HCT116 (cell line): ENCODE measurements at regions not wholly inside any gene's neighbourhood (a gene's known extent, or its start where the extent isn't known, plus 50 kb on each side); places are given as distances from the start of the nearest gene placed in this dataset.

Source experiments
- ATAC-seq: fragments of 200-7000 bp; cut with Tn5 transposase; 2 replicates; pipeline ENCODE4 v1.9.1; 2020; ENCODE audit warnings: mild to moderate bottlenecking, moderate library complexity
- BruUV-seq: library from RNA; stranded (reverse); fragments of 400-500 nt; replicated peaks from 2 replicates; lab custom pipeline; 2021; lab: Mats Ljungman, UMichigan
- CTCF ChIA-PET: fragments of 300-600 bp; sonication (Branson Sonifier 250); formaldehyde crosslinking; loops from one replicate; lab custom pipeline; 2021; ENCODE audit warnings: antibody characterized with exemption; lab: Charles Lee
- POLR2A ChIA-PET: fragments of 300-600, 350-600 bp; sonication (Branson Sonifier 250); formaldehyde crosslinking; loops from one replicate; lab custom pipeline; 2021; ENCODE audit warnings: antibody characterized with exemption; lab: Charles Lee
- RAD21 ChIA-PET, 2 experiments: fragments of 300-600 bp; sonication (Branson Sonifier 250); formaldehyde crosslinking; loops; one replicate each; lab custom pipeline; 2023; ENCODE audit warnings: low total read pairs in 2 of 2; ENCODE audit not compliant: uncharacterized antibody in 2 of 2, unreplicated experiment in 2 of 2, low non-redundant PET in 1 of 2; lab: Charles Lee
- DNase-seq: peaks from one replicate; pipeline ENCODE4 v3.0.0-alpha.2; 2010; ENCODE audit warnings: low read depth, low spot score
- H2AFZ ChIP-seq: fragments of 200-600 bp; shearing (Covaris generic), sonication (generic); 2 replicates; pipeline ENCODE4 v1.6.1; 2017; ENCODE audit warnings: low read depth, mixed run types, mixed read lengths, antibody characterized with exemption, low read length; ENCODE audit not compliant: poor library complexity, severe bottlenecking
- H3K27ac ChIP-seq: 2 replicates; pipeline ENCODE4 v1.5.1; 2012; ENCODE audit warnings: low read depth, low read length
- H3K27me3 ChIP-seq: fragments of 200-600 bp; sonication (generic); 2 replicates; pipeline ENCODE4 v1.6.1; 2016; ENCODE audit warnings: mixed run types, low read length, mixed read lengths; ENCODE audit not compliant: insufficient read depth
- H3K36me3 ChIP-seq, 2 experiments: fragments of 200-500 bp in 1 of 2; fragments of 200-600 bp in 1 of 2; sonication (Bioruptor generic) in 1 of 2; sonication (generic) in 1 of 2; 2 replicates each; pipeline versions ENCODE4 v1.5.1 to v1.6.1; 2014 to 2016; ENCODE audit warnings: low read length in 2 of 2, inconsistent platforms in 1 of 2, mixed read lengths in 1 of 2, mixed run types in 1 of 2; ENCODE audit not compliant: insufficient read depth in 2 of 2, control insufficient read depth in 1 of 2
- H3K4me1 ChIP-seq, 2 experiments: fragments of 200-600 bp in 1 of 2; sonication (generic) in 1 of 2; 2 replicates each; pipeline versions ENCODE4 v1.5.1 to v1.6.1; 2012 to 2017; ENCODE audit warnings: low read length in 2 of 2, inconsistent platforms in 1 of 2, mild to moderate bottlenecking in 1 of 2, mixed read lengths in 1 of 2, mixed run types in 1 of 2, moderate library complexity in 1 of 2; ENCODE audit not compliant: insufficient read depth in 2 of 2, control insufficient read depth in 1 of 2
- H3K4me2 ChIP-seq: fragments of 200-600 bp; sonication (generic); 2 replicates; pipeline ENCODE4 v1.6.1; 2017; ENCODE audit warnings: mixed run types, low read length, mixed read lengths
- H3K4me3 ChIP-seq, 2 experiments: fragments of 200-600 bp in 1 of 2; sonication (generic) in 1 of 2; replicated peaks in 1 of 2; 2 replicates each; pipeline ENCODE4 v1.5.1; 2011 to 2016; ENCODE audit warnings: low read length in 2 of 2, control low read depth in 1 of 2, low read depth in 1 of 2, mild to moderate bottlenecking in 1 of 2, mixed read lengths in 1 of 2, mixed run types in 1 of 2
- H3K79me2 ChIP-seq: fragments of 200-600 bp; sonication (generic); 2 replicates; pipeline ENCODE4 v1.6.1; 2017; ENCODE audit warnings: mild to moderate bottlenecking, mixed run types, low read length, moderate library complexity, mixed read lengths; ENCODE audit not compliant: insufficient read depth
- H3K9ac ChIP-seq: fragments of 200-600 bp; sonication (generic); 2 replicates; pipeline ENCODE4 v1.6.1; 2016; ENCODE audit warnings: low read length, mixed read lengths
- H3K9me2 ChIP-seq: fragments of 200-600 bp; sonication (generic), shearing (Covaris generic); 2 replicates; pipeline ENCODE4 v1.6.1; 2017; ENCODE audit warnings: mixed run types, mild to moderate bottlenecking, moderate library complexity; ENCODE audit not compliant: insufficient read depth
- H3K9me3 ChIP-seq, 2 experiments: fragments of 200-500 bp in 1 of 2; fragments of 200-600 bp in 1 of 2; sonication (Bioruptor generic) in 1 of 2; sonication (generic) in 1 of 2; 2 replicates each; pipeline ENCODE4 v1.6.1; 2014 to 2017; ENCODE audit warnings: low read length in 2 of 2, mixed read lengths in 2 of 2, inconsistent platforms in 1 of 2, low read depth in 1 of 2, mild to moderate bottlenecking in 1 of 2, mixed run types in 1 of 2, moderate library complexity in 1 of 2; ENCODE audit not compliant: control insufficient read depth in 1 of 2, insufficient read depth in 1 of 2
- H4K20me1 ChIP-seq: fragments of 200-600 bp; sonication (generic), shearing (Covaris generic); 2 replicates; pipeline ENCODE4 v1.6.1; 2017; ENCODE audit warnings: mixed run types, mild to moderate bottlenecking, moderate library complexity; ENCODE audit not compliant: insufficient read depth
- CBX3 ChIP-seq: IDR thresholded peaks from 2 replicates; pipeline ENCODE4 v1.6.1; 2012; ENCODE audit warnings: low read depth
- CEBPB ChIP-seq: IDR thresholded peaks from 2 replicates; pipeline ENCODE4 v1.6.1; 2012; ENCODE audit warnings: low read depth
- EGR1 ChIP-seq: IDR thresholded peaks from 2 replicates; pipeline ENCODE4 v1.6.1; 2012; ENCODE audit warnings: low read depth
- FOSL1 ChIP-seq: IDR thresholded peaks from 2 replicates; pipeline ENCODE4 v1.6.1; 2012; ENCODE audit warnings: low read depth
- JUND ChIP-seq: IDR thresholded peaks from 2 replicates; pipeline ENCODE4 v1.6.1; 2012
- POLR2A ChIP-seq: IDR thresholded peaks from 2 replicates; pipeline ENCODE4 v1.7.0; 2011; ENCODE audit warnings: borderline replicate concordance; ENCODE audit not compliant: insufficient read depth, insufficient read length; ENCODE audit errors: extremely low read depth
- RAD21 ChIP-seq: IDR thresholded peaks from 2 replicates; pipeline ENCODE4 v1.6.1; 2012; ENCODE audit warnings: low read depth, mild to moderate bottlenecking
- SIN3A ChIP-seq: IDR thresholded peaks from 2 replicates; pipeline ENCODE4 v1.6.1; 2012; ENCODE audit warnings: low read depth
- SP1 ChIP-seq: IDR thresholded peaks from 2 replicates; pipeline ENCODE4 v1.6.1; 2012; ENCODE audit warnings: low read depth
- SRF ChIP-seq: IDR thresholded peaks from 2 replicates; pipeline ENCODE4 v1.6.1; 2012; ENCODE audit warnings: low read depth
- TCF7L2 ChIP-seq: IDR thresholded peaks from 2 replicates; pipeline ENCODE4 v1.7.0; 2011; ENCODE audit warnings: borderline replicate concordance, inconsistent platforms; ENCODE audit not compliant: insufficient read depth, insufficient read length; ENCODE audit errors: extremely low read depth
- ZNF274 ChIP-seq: fragments of 200-500 bp; sonication (Bioruptor generic); IDR thresholded peaks from 2 replicates; pipeline ENCODE4 v1.6.1; 2014; ENCODE audit warnings: mild to moderate bottlenecking, low read depth, low read length, inconsistent platforms
- intact Hi-C: fragments of 100-400 bp; cut with micrococcal nuclease; formaldehyde crosslinking; loops from 2 replicates; pipeline ENCODE4 v1.10.0; 2022
- TF ChIP-seq, protein P1 (sequence below): IDR thresholded peaks from 2 replicates; pipeline ENCODE4 v1.6.1; 2011; ENCODE audit warnings: mild to moderate bottlenecking, low read length, moderate library complexity; ENCODE audit not compliant: insufficient replicate concordance; ENCODE audit errors: extremely low read depth
- TF ChIP-seq, protein P2 (sequence below): IDR thresholded peaks from 2 replicates; pipeline ENCODE4 v1.6.1; 2012; ENCODE audit warnings: low read depth
- TF ChIP-seq, protein P3 (sequence below): IDR thresholded peaks from 2 replicates; pipeline ENCODE4 v1.6.1; 2012
- TF ChIP-seq, protein P4 (sequence below), 3 experiments: fragments of 200-600 bp in 1 of 3; sonication (generic) in 1 of 3; IDR thresholded peaks in 2 of 3; conservative IDR thresholded peaks in 1 of 3; 2 replicates each; pipeline ENCODE4 v1.5.1; 2012 to 2017; ENCODE audit warnings: low read depth in 2 of 3, low read length in 2 of 3, antibody characterized with exemption in 1 of 3, borderline replicate concordance in 1 of 3, control low read depth in 1 of 3, mild to moderate bottlenecking in 1 of 3, mixed read lengths in 1 of 3, mixed run types in 1 of 3, moderate library complexity in 1 of 3; ENCODE audit not compliant: insufficient read depth in 1 of 3

DNA sequence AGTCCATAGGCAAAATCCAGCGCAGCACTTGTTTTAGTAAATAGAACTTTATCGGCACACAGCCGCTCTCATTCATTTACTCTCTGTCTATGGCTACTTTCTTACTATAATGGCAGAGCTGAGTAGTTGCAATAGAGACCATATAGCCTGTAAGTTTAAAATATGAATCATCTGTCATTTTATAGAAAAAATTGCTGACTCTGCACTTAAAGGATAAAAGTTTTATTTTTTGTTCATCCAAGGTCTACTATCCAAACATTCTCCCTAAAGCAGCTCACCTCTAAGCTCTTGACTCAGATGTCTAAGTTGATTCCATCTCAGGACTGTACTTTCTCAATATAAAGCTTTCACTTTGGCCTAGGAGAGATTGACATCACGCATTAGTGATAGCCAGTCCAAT is 825.7 kb downstream of the OLFM4 start (continued):
- TF ChIP-seq, protein P1, sequence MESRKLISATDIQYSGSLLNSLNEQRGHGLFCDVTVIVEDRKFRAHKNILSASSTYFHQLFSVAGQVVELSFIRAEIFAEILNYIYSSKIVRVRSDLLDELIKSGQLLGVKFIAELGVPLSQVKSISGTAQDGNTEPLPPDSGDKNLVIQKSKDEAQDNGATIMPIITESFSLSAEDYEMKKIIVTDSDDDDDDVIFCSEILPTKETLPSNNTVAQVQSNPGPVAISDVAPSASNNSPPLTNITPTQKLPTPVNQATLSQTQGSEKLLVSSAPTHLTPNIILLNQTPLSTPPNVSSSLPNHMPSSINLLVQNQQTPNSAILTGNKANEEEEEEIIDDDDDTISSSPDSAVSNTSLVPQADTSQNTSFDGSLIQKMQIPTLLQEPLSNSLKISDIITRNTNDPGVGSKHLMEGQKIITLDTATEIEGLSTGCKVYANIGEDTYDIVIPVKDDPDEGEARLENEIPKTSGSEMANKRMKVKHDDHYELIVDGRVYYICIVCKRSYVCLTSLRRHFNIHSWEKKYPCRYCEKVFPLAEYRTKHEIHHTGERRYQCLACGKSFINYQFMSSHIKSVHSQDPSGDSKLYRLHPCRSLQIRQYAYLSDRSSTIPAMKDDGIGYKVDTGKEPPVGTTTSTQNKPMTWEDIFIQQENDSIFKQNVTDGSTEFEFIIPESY, result no peak
- TF ChIP-seq TCF7L2, result no peak
- no peak for TF ChIP-seq SIN3A
- TF ChIP-seq SP1, result no peak

- Histone ChIP-seq H3K4me2 (no peak overlapping the region), H3K9me2 (no peaks in the 10 kb centered on the region), H2AFZ (no peak overlapping the region), H3K9me3 (peaks cover 11% of the 10 kb centered on the region in 2 experiments; a peak in 2 of 4 replicates), H3K4me3 (no peak overlapping the region), H3K4me1 (no peaks in the 10 kb centered on the region), H3K9ac (no peak overlapping the region), H3K27me3 (no peaks in the 10 kb centered on the region), H3K36me3 (no peaks in the 10 kb centered on the region), H4K20me1 (no peaks in the 10 kb centered on the region), H3K27ac (no peak overlapping the region), H3K79me2 (no peaks in the 10 kb centered on the region)
- DNase-seq (no peak), ATAC-seq (no peak)
- CTCF ChIA-PET, result no interaction called here
- TF ChIP-seq, protein P2, sequence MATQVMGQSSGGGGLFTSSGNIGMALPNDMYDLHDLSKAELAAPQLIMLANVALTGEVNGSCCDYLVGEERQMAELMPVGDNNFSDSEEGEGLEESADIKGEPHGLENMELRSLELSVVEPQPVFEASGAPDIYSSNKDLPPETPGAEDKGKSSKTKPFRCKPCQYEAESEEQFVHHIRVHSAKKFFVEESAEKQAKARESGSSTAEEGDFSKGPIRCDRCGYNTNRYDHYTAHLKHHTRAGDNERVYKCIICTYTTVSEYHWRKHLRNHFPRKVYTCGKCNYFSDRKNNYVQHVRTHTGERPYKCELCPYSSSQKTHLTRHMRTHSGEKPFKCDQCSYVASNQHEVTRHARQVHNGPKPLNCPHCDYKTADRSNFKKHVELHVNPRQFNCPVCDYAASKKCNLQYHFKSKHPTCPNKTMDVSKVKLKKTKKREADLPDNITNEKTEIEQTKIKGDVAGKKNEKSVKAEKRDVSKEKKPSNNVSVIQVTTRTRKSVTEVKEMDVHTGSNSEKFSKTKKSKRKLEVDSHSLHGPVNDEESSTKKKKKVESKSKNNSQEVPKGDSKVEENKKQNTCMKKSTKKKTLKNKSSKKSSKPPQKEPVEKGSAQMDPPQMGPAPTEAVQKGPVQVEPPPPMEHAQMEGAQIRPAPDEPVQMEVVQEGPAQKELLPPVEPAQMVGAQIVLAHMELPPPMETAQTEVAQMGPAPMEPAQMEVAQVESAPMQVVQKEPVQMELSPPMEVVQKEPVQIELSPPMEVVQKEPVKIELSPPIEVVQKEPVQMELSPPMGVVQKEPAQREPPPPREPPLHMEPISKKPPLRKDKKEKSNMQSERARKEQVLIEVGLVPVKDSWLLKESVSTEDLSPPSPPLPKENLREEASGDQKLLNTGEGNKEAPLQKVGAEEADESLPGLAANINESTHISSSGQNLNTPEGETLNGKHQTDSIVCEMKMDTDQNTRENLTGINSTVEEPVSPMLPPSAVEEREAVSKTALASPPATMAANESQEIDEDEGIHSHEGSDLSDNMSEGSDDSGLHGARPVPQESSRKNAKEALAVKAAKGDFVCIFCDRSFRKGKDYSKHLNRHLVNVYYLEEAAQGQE, result no peak
- TF ChIP-seq CBX3 (no peak), JUND (no peak), POLR2A (no peak), SRF (no peak), RAD21 (no peak), EGR1 (no peak), ZNF274 (no peak), CEBPB (no peak), FOSL1 (no peak)
- TF ChIP-seq, protein P3, sequence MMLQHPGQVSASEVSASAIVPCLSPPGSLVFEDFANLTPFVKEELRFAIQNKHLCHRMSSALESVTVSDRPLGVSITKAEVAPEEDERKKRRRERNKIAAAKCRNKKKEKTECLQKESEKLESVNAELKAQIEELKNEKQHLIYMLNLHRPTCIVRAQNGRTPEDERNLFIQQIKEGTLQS, result no peak
- TF ChIP-seq, protein P4, sequence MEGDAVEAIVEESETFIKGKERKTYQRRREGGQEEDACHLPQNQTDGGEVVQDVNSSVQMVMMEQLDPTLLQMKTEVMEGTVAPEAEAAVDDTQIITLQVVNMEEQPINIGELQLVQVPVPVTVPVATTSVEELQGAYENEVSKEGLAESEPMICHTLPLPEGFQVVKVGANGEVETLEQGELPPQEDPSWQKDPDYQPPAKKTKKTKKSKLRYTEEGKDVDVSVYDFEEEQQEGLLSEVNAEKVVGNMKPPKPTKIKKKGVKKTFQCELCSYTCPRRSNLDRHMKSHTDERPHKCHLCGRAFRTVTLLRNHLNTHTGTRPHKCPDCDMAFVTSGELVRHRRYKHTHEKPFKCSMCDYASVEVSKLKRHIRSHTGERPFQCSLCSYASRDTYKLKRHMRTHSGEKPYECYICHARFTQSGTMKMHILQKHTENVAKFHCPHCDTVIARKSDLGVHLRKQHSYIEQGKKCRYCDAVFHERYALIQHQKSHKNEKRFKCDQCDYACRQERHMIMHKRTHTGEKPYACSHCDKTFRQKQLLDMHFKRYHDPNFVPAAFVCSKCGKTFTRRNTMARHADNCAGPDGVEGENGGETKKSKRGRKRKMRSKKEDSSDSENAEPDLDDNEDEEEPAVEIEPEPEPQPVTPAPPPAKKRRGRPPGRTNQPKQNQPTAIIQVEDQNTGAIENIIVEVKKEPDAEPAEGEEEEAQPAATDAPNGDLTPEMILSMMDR (IDR thresholded peaks at IDR 0.05 in 2 of 3, conservative IDR thresholded peaks at IDR 0.05 in 1 of 3; ENCODE audit: borderline replicate concordance in 1 of 3, insufficient read depth in 1 of 3, low read depth in 2 of 3, low read length in 2 of 3), result no peak
- TF ChIP-seq, protein P1, result no peak
- POLR2A ChIA-PET, result no interaction called here
- intact Hi-C loops, result no loop called here
- BruUV-seq, result no TSS peak
- RAD21 ChIA-PET, result no interaction called here
Measured at GRCh38 chr13:53856573-53857195, 828.1 kb downstream of the OLFM4 start.
